AG10803 (cell line): ENCODE measurements at regions not wholly inside any gene's neighbourhood (a gene's known extent, or its start where the extent isn't known, plus 50 kb on each side); places are given as distances from the start of the nearest gene placed in this dataset.

Experiments
- DNase-seq: peaks from one replicate; pipeline ENCODE4 v3.0.0; 2010; ENCODE audit warnings: low read depth
- H3K4me3 ChIP-seq: 2 replicates; pipeline ENCODE4 v1.5.1; 2011; ENCODE audit warnings: mild to moderate bottlenecking, low read length, control low read depth
- CTCF ChIP-seq: conservative IDR thresholded peaks from 2 replicates; pipeline ENCODE4 v1.5.1; 2011; ENCODE audit warnings: mild to moderate bottlenecking, low read length, control low read depth, inconsistent platforms

GRCh38 chr3:43198301-43198700 lies 88.0 kb upstream of the SNRK start:
- no peak for DNase-seq
- TF ChIP-seq CTCF: no peak
- no peak overlapping the region for H3K4me3 ChIP-seq

GRCh38 chr3:43197181-43197580 lies 89.2 kb upstream of the SNRK start:
- no peak overlapping the region for H3K4me3 ChIP-seq
- DNase-seq: no peak
- TF ChIP-seq CTCF: no peak

GRCh38 chr3:43196721-43197120 lies 89.6 kb upstream of the SNRK start:
- no peak for DNase-seq
- no peak overlapping the region for H3K4me3 ChIP-seq
- no peak for TF ChIP-seq CTCF

- DNase-seq: no peak
- no peak for TF ChIP-seq CTCF
- no peak overlapping the region for H3K4me3 ChIP-seq
Measured at GRCh38 chr3:43195115-43195498, 89.2 kb upstream of the POMGNT2 start.

- no peak for DNase-seq
- H3K4me3 ChIP-seq: no peak overlapping the region
- TF ChIP-seq CTCF: no peak
Measured at GRCh38 chr3:43194490-43195114, 88.7 kb upstream of the POMGNT2 start.

GRCh38 chr3:43194069-43194468 lies 88.2 kb upstream of the POMGNT2 start:
- no peak overlapping the region for H3K4me3 ChIP-seq
- no peak for DNase-seq
- TF ChIP-seq CTCF: no peak

- no peak overlapping the region for H3K4me3 ChIP-seq
- DNase-seq: no peak
- TF ChIP-seq CTCF: no peak
Measured at GRCh38 chr3:43192028-43192427, 86.1 kb upstream of the POMGNT2 start.
